Stimulated activated CD4-positive, alpha-beta T cell treated with anti-CD3 and anti-CD28 coated beads, Interleukin-4, amount 100 ng/mL, for 1 hour (primary cell): ENCODE measurements at regions not wholly inside any gene's neighbourhood (a gene's known extent, or its start where the extent isn't known, plus 50 kb on each side); places are given as distances from the start of the nearest gene placed in this dataset.
"Not testable (repeated sequence)": the region's sequence is repeated elsewhere in the genome, so short reads cannot be mapped to it uniquely, and the experiment has no call there.

Experiments used
- DNase-seq: peaks from one replicate; pipeline ENCODE4 v3.0.0-alpha.2; 2020

GRCh38 chr9:41839786-41840185, 289.4 kb downstream of the CNTNAP3B start:
- not testable (repeated sequence) for DNase-seq

GRCh38 chr9:41838953-41839352, 290.3 kb downstream of the CNTNAP3B start:
- not testable (repeated sequence) for DNase-seq

GRCh38 chr9:41838562-41838851, 290.7 kb downstream of the CNTNAP3B start:
- not testable (repeated sequence) for DNase-seq

GRCh38 chr9:41837684-41838561, 291.3 kb downstream of the CNTNAP3B start:
- not testable (repeated sequence) for DNase-seq

- DNase-seq = not testable (repeated sequence)
Measured at GRCh38 chr9:41833108-41833507, 296.1 kb downstream of the CNTNAP3B start.

GRCh38 chr9:41824723-41825122, 304.5 kb downstream of the CNTNAP3B start:
- not testable (repeated sequence) for DNase-seq

GRCh38 chr9:41802706-41803105, 326.5 kb downstream of the CNTNAP3B start:
- DNase-seq = not testable (repeated sequence)

- not testable (repeated sequence) for DNase-seq
Measured at GRCh38 chr9:41798684-41799083, 330.5 kb downstream of the CNTNAP3B start.

GRCh38 chr9:41790719-41791363, 338.4 kb downstream of the CNTNAP3B start:
- DNase-seq = not testable (repeated sequence)

- not testable (repeated sequence) for DNase-seq
Measured at GRCh38 chr9:41790007-41790406, 339.2 kb downstream of the CNTNAP3B start.

GRCh38 chr9:41789387-41789786, 339.8 kb downstream of the CNTNAP3B start:
- not testable (repeated sequence) for DNase-seq

GRCh38 chr9:41787951-41788350, 341.3 kb downstream of the CNTNAP3B start:
- DNase-seq = not testable (repeated sequence)

GRCh38 chr9:41787270-41787669, 342.0 kb downstream of the CNTNAP3B start:
- DNase-seq = not testable (repeated sequence)

GRCh38 chr9:41784006-41784405, 345.2 kb downstream of the CNTNAP3B start:
- not testable (repeated sequence) for DNase-seq

- not testable (repeated sequence) for DNase-seq
Measured at GRCh38 chr9:41783070-41783810, 346.0 kb downstream of the CNTNAP3B start.

- not testable (repeated sequence) for DNase-seq
Measured at GRCh38 chr9:41781899-41782298, 347.3 kb downstream of the CNTNAP3B start.

- DNase-seq = not testable (repeated sequence)
Measured at GRCh38 chr9:41779897-41780406, 349.3 kb downstream of the CNTNAP3B start.

GRCh38 chr9:41779192-41779591, 350.0 kb downstream of the CNTNAP3B start:
- DNase-seq = not testable (repeated sequence)

GRCh38 chr9:41778535-41779071, 350.6 kb downstream of the CNTNAP3B start:
- not testable (repeated sequence) for DNase-seq

- DNase-seq = not testable (repeated sequence)
Measured at GRCh38 chr9:41777536-41777935, 351.7 kb downstream of the CNTNAP3B start.

GRCh38 chr9:41772541-41772940, 356.7 kb downstream of the CNTNAP3B start:
- DNase-seq = not testable (repeated sequence)

- DNase-seq = not testable (repeated sequence)
Measured at GRCh38 chr9:41771693-41772092, 357.5 kb downstream of the CNTNAP3B start.

- not testable (repeated sequence) for DNase-seq
Measured at GRCh38 chr9:41754822-41755221, 374.4 kb downstream of the CNTNAP3B start.
